Prostate gland (tissue), 2 donors: ENCODE measurements at regions not wholly inside any gene's neighbourhood (a gene's known extent, or its start where the extent isn't known, plus 50 kb on each side); places are given as distances from the start of the nearest gene placed in this dataset.

Experiments used
- DNase-seq: peaks from one replicate; pipeline ENCODE4 v3.0.0-alpha.2; 2019; ENCODE audit warnings: low spot score
- H3K27ac ChIP-seq, 2 donors: fragments of 200-600 bp; sonication (generic); 2 replicates each; pipeline ENCODE4 v1.5.1; 2017 to 2019
- H3K27me3 ChIP-seq: fragments of 200-600 bp; sonication (generic); replicated peaks from 2 replicates; pipeline ENCODE4 v1.5.1; 2019; ENCODE audit not compliant: insufficient read depth
- H3K36me3 ChIP-seq, 2 donors: fragments of 200-600 bp; sonication (generic); 1 replicate in 1 of 2; 2 replicates in 1 of 2; pipeline versions ENCODE4 v1.5.1 to v1.8.1; 2017 to 2019
- H3K4me1 ChIP-seq: fragments of 200-600 bp; sonication (generic); replicated peaks from 2 replicates; pipeline ENCODE4 v1.5.1; 2019
- H3K4me3 ChIP-seq, 2 donors: fragments of 200-600 bp; sonication (generic); 2 replicates each; pipeline ENCODE4 v1.5.1; 2017 to 2019
- H3K9me3 ChIP-seq: fragments of 200-600 bp; sonication (generic); 2 replicates; pipeline ENCODE4 v1.5.1; 2017
- CTCF ChIP-seq, 4 experiments: fragments of 200-600 bp in 2 of 4; fragments of 450-650 bp in 2 of 4; sonication (generic) in 2 of 4; IDR thresholded peaks; 1 replicate in 3 of 4; 2 replicates in 1 of 4; pipeline ENCODE4 v1.5.1; 2016 to 2019; ENCODE audit warnings: antibody characterized with exemption in 4 of 4, mild to moderate bottlenecking in 2 of 4, moderate library complexity in 2 of 4
- POLR2A ChIP-seq: fragments of 450-650 bp; IDR thresholded peaks from one replicate; pipeline ENCODE4 v1.6.1; 2016; ENCODE audit warnings: antibody characterized with exemption, mild to moderate bottlenecking
- POLR2AphosphoS5 ChIP-seq: sonication (generic); formaldehyde crosslinking; IDR thresholded peaks from one replicate; pipeline ENCODE4 v1.6.1; 2017; ENCODE audit warnings: antibody characterized with exemption
- WGBS: methylation state at CpG from one replicate; pipeline ENCODE4 v1.1.5; 2018; 5-methylcytosine and 5-hydroxymethylcytosine counted together
- intact Hi-C: fragments of 100-400 bp; cut with DNase I; formaldehyde crosslinking; loops from one replicate; pipeline ENCODE4 v1.14.2; 2022

- Histone ChIP-seq H3K4me1 (no peaks in the 10 kb centered on the region), H3K9me3 (no peaks in the 10 kb centered on the region), H3K4me3 (no peak overlapping the region), H3K27ac (no peak overlapping the region), H3K27me3 (no peaks in the 10 kb centered on the region), H3K36me3 (no peaks in the 10 kb centered on the region)
- TF ChIP-seq CTCF (IDR thresholded peaks at IDR 0.05) (no peak), POLR2A (no peak), POLR2AphosphoS5 (no peak)
- intact Hi-C loops: no loop called here
- WGBS: 55% methylated on average over 2 of the region's 2 CpGs
- no peak for DNase-seq
Observed at GRCh38 chr9:73995836-73996235, 501.3 kb upstream of the RORB start.

GRCh38 chr9:73996844-73997243, 500.3 kb upstream of the RORB start:
- TF ChIP-seq POLR2AphosphoS5 (no peak), POLR2A (no peak), CTCF (IDR thresholded peaks at IDR 0.05) (no peak)
- Histone ChIP-seq H3K9me3 (no peaks in the 10 kb centered on the region), H3K27ac (no peak overlapping the region), H3K4me1 (no peaks in the 10 kb centered on the region), H3K36me3 (no peaks in the 10 kb centered on the region), H3K4me3 (no peak overlapping the region), H3K27me3 (no peaks in the 10 kb centered on the region)
- DNase-seq: no peak
- intact Hi-C loops: no loop called here
- 24% methylated on average over 1 of the region's 1 CpG for WGBS

- H3K4me1 ChIP-seq: no peaks in the 10 kb centered on the region
- no peaks in the 10 kb centered on the region for H3K36me3 ChIP-seq
- WGBS: 28% methylated on average over 2 of the region's 2 CpGs
- H3K27me3 ChIP-seq: no peaks in the 10 kb centered on the region
- TF ChIP-seq POLR2A (no peak), CTCF (IDR thresholded peaks at IDR 0.05) (no peak), POLR2AphosphoS5 (no peak)
- no peak for DNase-seq
- intact Hi-C loops: no loop called here
- no peaks in the 10 kb centered on the region for H3K9me3 ChIP-seq
- H3K27ac ChIP-seq: no peak overlapping the region
- H3K4me3 ChIP-seq: no peak overlapping the region
Observed at GRCh38 chr9:74001382-74001781, 495.8 kb upstream of the RORB start.

- H3K27me3 ChIP-seq: no peaks in the 10 kb centered on the region
- no peak overlapping the region for H3K27ac ChIP-seq
- H3K4me1 ChIP-seq: no peaks in the 10 kb centered on the region
- no peak overlapping the region for H3K4me3 ChIP-seq
- H3K9me3 ChIP-seq: no peaks in the 10 kb centered on the region
- WGBS: 65% methylated on average over 2 of the region's 2 CpGs
- TF ChIP-seq CTCF (IDR thresholded peaks at IDR 0.05) (no peak), POLR2AphosphoS5 (no peak), POLR2A (no peak)
- H3K36me3 ChIP-seq: no peaks in the 10 kb centered on the region
- intact Hi-C loops: no loop called here
- DNase-seq: no peak
Observed at GRCh38 chr9:74006935-74007334, 490.2 kb upstream of the RORB start.

GRCh38 chr9:74007833-74008232, 489.3 kb upstream of the RORB start:
- Histone ChIP-seq H3K27ac (no peak overlapping the region), H3K27me3 (no peaks in the 10 kb centered on the region), H3K4me3 (no peak overlapping the region), H3K9me3 (no peaks in the 10 kb centered on the region), H3K36me3 (no peaks in the 10 kb centered on the region), H3K4me1 (no peaks in the 10 kb centered on the region)
- intact Hi-C loops: no loop called here
- TF ChIP-seq POLR2A (no peak), CTCF (IDR thresholded peaks at IDR 0.05) (no peak), POLR2AphosphoS5 (no peak)
- no peak for DNase-seq
- 88% methylated on average over 3 of the region's 3 CpGs for WGBS
